ENCODE measurements at regions not wholly inside any gene's neighbourhood (a gene's known extent, or its start where the extent isn't known, plus 50 kb on each side); places are given as distances from the start of the nearest gene placed in this dataset.

DNA sequence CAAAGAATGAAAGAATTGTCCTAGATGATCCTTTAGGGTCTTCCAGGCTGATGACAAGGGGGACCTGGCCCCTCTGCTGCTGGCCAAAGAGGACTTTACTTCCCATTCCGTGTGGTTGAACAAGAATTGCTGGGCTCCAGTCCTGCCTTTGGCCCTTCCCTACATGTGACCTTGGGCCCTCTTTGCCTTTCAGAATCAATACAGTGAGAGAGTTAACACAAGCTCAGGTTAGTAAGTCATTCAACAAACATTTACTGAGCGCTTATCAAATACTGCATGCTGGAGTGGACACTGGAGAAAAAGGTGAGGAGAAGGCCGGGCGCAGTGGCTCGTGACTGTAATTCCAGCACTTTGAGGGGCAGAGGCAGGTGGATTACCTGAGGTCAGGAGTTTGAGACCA is 113.1 kb downstream of the C9orf50 start:
- Histone ChIP-seq H3K36me3 (ENCODE audit: control insufficient read depth, insufficient read depth, low read length) (peaks cover 5% of the 10 kb centered on the region), H3K4me3 (ENCODE audit: insufficient read depth, low read depth, low read length, poor library complexity, severe bottlenecking) (no peak overlapping the region), H3K4me1 (ENCODE audit: control insufficient read depth, insufficient read depth, low read length, poor library complexity, severe bottlenecking) (no peaks in the 10 kb centered on the region), H3K27me3 (replicated peaks; ENCODE audit: control insufficient read depth, insufficient read depth, low read length, poor library complexity, severe bottlenecking) (no peaks in the 10 kb centered on the region), H3K27ac (ENCODE audit: insufficient read depth, low read length, poor library complexity, severe bottlenecking) (no peak overlapping the region), H3K9me3 (ENCODE audit: control insufficient read depth, low read length) (no peaks in the 10 kb centered on the region)
- DNase-seq = no peak

DNA sequence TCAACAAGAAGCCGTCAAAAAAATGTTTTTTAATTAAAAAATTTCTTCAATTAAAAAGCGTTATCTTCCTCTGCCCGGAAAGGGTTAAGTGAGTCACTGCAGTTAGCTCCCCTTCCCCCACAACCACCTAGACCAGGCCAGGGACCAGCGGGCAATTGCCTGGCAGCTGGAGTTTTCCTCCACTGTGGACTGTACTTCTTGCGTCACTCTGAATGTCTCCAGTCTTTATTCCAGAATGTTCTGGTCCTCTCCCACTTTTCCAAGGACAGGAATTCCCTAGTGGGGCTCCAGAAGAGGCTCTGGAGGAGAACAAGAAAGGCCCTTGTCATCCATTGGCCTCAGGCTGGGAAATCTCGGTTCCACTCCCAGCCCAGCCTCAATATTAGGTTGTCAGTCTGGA is 114.0 kb downstream of the C9orf50 start:
- no peak overlapping the region for H3K4me3 ChIP-seq (ENCODE audit: insufficient read depth, low read depth, low read length, poor library complexity, severe bottlenecking)
- no peak overlapping the region for H3K27ac ChIP-seq (ENCODE audit: insufficient read depth, low read length, poor library complexity, severe bottlenecking)
- no peaks in the 10 kb centered on the region for H3K4me1 ChIP-seq (ENCODE audit: control insufficient read depth, insufficient read depth, low read length, poor library complexity, severe bottlenecking)
- no peak for DNase-seq
- H3K9me3 ChIP-seq (ENCODE audit: control insufficient read depth, low read length) = no peaks in the 10 kb centered on the region
- no peaks in the 10 kb centered on the region for H3K27me3 ChIP-seq (replicated peaks; ENCODE audit: control insufficient read depth, insufficient read depth, low read length, poor library complexity, severe bottlenecking)
- peaks cover 5% of the 10 kb centered on the region for H3K36me3 ChIP-seq (ENCODE audit: control insufficient read depth, insufficient read depth, low read length)

DNA sequence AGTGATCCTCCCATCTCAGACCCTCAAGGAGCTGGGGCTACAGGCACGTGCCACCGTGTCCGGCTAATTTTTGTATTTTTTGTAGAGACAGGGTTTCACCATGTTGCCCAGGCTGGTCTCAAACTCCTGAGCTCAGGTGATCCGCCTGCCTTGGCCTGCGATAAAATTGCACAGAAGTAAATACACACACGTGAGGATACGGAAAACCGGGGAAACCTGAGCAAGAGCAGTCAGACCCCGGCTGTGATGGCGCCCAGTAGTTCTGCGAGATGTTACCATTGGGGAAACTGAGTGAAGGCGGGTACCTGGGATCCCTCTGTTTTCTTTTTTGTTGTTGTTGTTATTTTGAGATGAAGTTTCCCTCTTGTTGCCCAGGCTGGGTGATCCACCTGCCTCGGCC is 114.9 kb downstream of the C9orf50 start:
- Histone ChIP-seq H3K4me1 (ENCODE audit: control insufficient read depth, insufficient read depth, low read length, poor library complexity, severe bottlenecking) (no peaks in the 10 kb centered on the region), H3K4me3 (ENCODE audit: insufficient read depth, low read depth, low read length, poor library complexity, severe bottlenecking) (no peak overlapping the region), H3K27ac (ENCODE audit: insufficient read depth, low read length, poor library complexity, severe bottlenecking) (no peak overlapping the region), H3K36me3 (ENCODE audit: control insufficient read depth, insufficient read depth, low read length) (peaks cover 5% of the 10 kb centered on the region), H3K9me3 (ENCODE audit: control insufficient read depth, low read length) (no peaks in the 10 kb centered on the region), H3K27me3 (replicated peaks; ENCODE audit: control insufficient read depth, insufficient read depth, low read length, poor library complexity, severe bottlenecking) (no peaks in the 10 kb centered on the region)
- no peak for DNase-seq

DNA sequence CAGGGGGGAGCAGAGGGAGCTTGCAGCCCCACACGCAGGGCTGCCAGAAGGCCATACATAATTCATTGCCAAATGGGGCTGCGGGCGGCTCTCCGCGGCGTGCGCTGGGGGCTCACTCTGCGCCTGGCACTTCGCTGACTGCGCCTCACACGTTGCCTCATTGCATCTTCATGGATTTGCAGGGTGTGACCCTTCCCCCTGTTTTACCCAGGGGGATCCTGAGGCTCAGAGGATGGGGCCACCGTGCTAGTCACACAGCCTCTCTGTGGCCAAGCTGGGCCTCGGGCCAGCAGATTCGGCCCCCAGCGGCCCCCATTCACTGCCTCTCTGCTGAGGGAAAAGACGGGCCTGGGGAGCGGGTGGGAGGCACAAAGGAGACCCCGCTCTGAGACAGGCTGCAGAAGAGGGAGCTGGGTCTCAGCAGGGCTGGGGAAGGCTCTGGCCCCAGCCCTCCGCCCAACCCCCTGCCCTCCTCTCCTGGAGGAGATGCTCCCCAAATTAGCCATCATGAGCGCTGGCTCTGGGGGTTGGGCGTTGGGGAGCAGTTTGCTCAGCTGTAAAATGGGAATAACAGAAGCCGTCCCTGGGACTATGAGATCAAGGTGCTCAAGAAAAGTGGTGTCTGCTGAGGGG is 115.5 kb downstream of the C9orf50 start:
- Histone ChIP-seq H3K4me1 (ENCODE audit: control insufficient read depth, insufficient read depth, low read length, poor library complexity, severe bottlenecking) (no peaks in the 10 kb centered on the region), H3K36me3 (ENCODE audit: control insufficient read depth, insufficient read depth, low read length) (peaks cover 5% of the 10 kb centered on the region), H3K27ac (ENCODE audit: insufficient read depth, low read length, poor library complexity, severe bottlenecking) (no peak overlapping the region), H3K27me3 (replicated peaks; ENCODE audit: control insufficient read depth, insufficient read depth, low read length, poor library complexity, severe bottlenecking) (no peaks in the 10 kb centered on the region), H3K4me3 (ENCODE audit: insufficient read depth, low read depth, low read length, poor library complexity, severe bottlenecking) (no peak overlapping the region), H3K9me3 (ENCODE audit: control insufficient read depth, low read length) (no peaks in the 10 kb centered on the region)
- no peak for DNase-seq

DNA sequence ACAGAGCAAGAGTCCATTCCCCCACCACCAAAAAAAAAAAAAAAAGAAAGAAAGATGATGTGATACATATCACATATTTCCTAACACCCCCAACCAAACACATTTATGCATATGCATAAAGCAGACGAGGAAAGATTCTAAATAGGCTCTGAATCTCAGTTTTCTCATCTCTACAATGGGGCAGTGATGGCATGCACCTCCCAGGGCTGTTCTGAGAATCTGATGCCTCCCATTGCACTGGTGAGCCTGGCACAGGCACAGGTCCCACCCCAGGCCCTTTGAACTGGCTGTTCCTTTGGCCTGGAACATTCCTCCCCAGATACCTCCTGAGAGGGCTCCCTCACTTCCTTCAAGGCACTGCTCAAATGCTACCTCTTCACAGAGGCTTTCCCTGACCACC is 116.5 kb downstream of the C9orf50 start:
- no peak overlapping the region for H3K27ac ChIP-seq (ENCODE audit: insufficient read depth, low read length, poor library complexity, severe bottlenecking)
- no peaks in the 10 kb centered on the region for H3K9me3 ChIP-seq (ENCODE audit: control insufficient read depth, low read length)
- H3K4me3 ChIP-seq (ENCODE audit: insufficient read depth, low read depth, low read length, poor library complexity, severe bottlenecking) = no peak overlapping the region
- peaks cover 5% of the 10 kb centered on the region for H3K36me3 ChIP-seq (ENCODE audit: control insufficient read depth, insufficient read depth, low read length)
- DNase-seq = no peak
- H3K27me3 ChIP-seq (replicated peaks; ENCODE audit: control insufficient read depth, insufficient read depth, low read length, poor library complexity, severe bottlenecking) = no peaks in the 10 kb centered on the region
- no peaks in the 10 kb centered on the region for H3K4me1 ChIP-seq (ENCODE audit: control insufficient read depth, insufficient read depth, low read length, poor library complexity, severe bottlenecking)

DNA sequence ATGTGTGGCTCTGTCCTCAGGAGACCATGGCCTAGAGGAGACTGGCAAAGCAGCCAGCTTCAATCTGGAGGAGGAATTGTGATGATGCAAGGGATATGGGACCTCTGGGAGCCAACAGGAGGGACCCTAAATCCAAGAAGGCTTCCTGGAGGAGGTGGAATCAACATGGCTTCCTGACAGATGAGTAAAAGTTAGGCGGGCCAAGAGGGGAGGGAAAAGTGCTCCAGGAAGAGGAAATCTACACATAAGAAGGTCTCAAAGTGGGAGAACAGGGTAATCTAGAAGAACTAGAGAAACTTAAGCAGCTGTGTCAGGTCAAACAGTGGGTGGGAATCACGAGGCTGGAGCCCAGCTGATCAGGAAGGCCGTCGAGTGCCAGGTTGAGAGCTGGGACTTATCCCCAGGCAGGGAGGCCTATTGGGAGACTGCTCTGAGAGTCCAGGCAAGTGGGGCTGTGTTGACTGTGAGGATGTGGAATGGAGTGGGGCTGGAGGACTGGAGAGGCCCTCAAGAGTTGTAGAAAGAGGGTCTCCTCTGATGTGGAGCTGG is 119.1 kb downstream of the C9orf50 start:
- Histone ChIP-seq H3K36me3 (ENCODE audit: control insufficient read depth, insufficient read depth, low read length) (peaks cover 5% of the 10 kb centered on the region), H3K4me1 (ENCODE audit: control insufficient read depth, insufficient read depth, low read length, poor library complexity, severe bottlenecking) (peaks cover under 1% of the 10 kb centered on the region), H3K4me3 (ENCODE audit: insufficient read depth, low read depth, low read length, poor library complexity, severe bottlenecking) (no peak overlapping the region), H3K9me3 (ENCODE audit: control insufficient read depth, low read length) (no peaks in the 10 kb centered on the region), H3K27ac (ENCODE audit: insufficient read depth, low read length, poor library complexity, severe bottlenecking) (no peak overlapping the region), H3K27me3 (replicated peaks; ENCODE audit: control insufficient read depth, insufficient read depth, low read length, poor library complexity, severe bottlenecking) (no peaks in the 10 kb centered on the region)
- no peak for DNase-seq

DNA sequence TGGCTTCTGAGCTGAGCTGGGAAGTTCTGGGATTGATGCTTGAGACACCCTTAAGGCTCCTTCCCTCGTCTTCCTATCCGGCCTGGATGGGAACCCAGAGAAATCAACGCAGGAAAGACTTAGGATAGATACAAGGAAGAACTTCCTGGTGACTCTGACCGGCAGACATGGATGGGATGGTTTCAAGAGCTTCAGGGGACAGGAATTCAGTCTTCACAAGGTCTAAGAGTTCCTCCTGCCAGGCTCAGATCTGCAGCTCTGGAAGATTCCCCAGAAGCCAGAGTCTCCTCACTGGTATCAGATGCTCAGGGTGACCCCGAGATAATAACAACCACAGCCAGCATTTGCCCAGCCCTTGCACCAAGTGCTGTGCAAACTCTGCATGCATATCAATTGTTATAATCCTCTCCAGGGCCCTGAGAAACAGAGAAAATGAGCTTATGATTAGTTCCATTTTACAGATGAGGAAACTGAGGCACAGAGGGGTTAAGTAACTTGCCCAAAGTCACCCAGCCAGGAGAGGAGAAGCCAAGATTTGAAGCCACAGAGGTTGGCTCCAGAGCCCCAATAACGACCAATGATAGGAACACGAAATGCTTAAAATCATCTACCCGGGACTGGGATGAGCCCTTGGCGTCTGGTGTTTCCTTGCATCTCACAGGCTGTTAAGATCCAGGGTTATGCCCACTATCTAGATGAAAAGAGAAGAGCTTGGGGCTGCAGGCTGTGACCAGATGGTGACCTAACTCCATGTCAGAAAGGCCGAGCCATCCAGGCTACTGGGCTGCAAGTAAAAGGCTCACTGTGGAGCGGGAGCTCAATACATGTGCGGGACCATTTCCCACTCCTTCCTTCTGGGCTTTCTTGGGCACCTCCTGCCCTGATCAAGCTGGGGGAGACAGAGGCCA is 119.8 kb downstream of the C9orf50 start:
- Histone ChIP-seq H3K4me1 (ENCODE audit: control insufficient read depth, insufficient read depth, low read length, poor library complexity, severe bottlenecking) (peaks cover 8% of the 10 kb centered on the region), H3K27ac (ENCODE audit: insufficient read depth, low read length, poor library complexity, severe bottlenecking) (no peak overlapping the region)

DNA sequence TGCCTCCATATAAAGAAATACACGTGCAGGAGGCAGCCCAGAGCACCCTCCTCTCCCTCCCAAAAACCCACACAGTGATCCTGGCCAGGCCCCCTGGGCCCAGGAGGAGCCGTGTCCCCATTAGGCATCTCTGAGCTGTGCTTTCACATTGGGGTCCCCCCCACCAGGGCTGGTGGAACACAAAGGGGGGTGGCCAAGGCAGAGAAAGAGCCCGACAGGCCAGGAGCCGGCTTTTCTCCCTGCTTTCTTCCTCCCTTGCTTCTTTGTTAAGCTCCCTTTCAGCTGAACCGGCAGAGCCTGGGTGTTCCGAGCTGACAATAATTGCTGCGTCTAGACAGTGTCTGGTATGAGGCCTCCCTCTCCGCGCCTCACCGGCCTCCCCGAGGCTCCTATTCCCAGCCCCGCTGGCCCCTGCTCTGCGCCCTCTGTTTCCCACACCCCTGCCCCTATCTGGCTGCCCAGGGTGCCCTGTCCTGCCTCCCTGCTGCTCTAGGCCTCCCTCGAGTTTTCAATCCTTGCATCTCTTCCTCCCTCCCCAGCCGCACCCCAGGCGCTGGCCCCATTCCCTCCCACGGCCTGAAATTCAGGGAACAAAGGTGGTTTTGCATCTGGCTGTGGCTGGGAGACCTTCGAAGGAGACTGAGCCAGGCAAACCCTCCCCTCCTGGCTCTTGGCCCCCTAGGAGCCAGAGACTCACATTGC is 120.6 kb downstream of the C9orf50 start:
- H3K4me1 ChIP-seq (ENCODE audit: control insufficient read depth, insufficient read depth, low read length, poor library complexity, severe bottlenecking) = peaks cover 16% of the 10 kb centered on the region
- DNase-seq = no peak

More for the DNA sequence above, 119.8 kb downstream of the C9orf50 start:
- Histone ChIP-seq H3K36me3 (ENCODE audit: control insufficient read depth, insufficient read depth, low read length) (peaks cover 5% of the 10 kb centered on the region), H3K9me3 (ENCODE audit: control insufficient read depth, low read length) (no peaks in the 10 kb centered on the region), H3K27me3 (replicated peaks; ENCODE audit: control insufficient read depth, insufficient read depth, low read length, poor library complexity, severe bottlenecking) (no peaks in the 10 kb centered on the region), H3K4me3 (ENCODE audit: insufficient read depth, low read depth, low read length, poor library complexity, severe bottlenecking) (no peak overlapping the region)
- DNase-seq = no peak

DNA sequence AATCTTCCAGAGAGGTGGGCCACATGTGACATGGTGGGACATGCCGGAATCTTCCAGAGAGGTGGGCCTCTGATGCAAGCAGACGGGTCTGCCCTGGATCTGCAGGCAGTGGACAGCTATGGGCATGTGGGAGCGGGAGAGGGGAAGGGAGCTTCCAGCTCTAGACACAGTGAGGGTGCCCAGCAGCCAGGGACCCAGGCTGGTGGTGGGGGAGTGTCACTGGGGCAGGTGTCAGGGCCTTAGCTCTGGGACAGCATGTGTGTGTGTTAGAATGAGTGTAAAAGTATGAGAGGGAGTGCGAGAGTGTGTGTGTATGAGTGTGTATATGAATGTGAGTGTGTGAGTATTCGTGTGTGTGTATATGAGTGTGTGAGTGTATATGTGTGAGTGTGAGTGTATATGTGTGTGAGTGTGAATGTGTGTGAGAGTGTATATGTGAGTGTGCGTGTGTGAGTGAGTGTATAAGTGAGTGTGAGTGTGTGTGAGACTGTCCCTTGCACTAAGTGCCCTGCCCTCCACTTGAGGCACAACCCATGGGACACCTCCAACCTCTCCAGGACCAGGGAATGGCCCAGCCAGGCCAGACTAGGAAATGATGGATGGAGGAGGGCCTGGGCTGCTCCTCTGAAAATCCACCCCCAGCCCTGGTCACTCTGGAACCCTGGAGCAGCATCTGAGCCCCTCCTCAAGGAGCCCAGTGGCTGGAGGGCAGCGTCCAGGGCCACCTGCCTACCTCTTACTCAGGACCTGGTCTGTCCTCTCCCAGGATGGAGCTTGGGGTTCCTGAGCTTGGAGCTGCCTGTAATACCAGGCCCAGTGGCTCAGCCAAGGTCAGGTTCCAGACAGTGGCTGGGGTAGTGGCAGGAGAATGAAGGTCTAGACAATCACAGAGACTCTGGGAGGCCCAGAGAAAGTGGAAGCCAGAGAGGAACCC is 122.2 kb downstream of the C9orf50 start:
- H3K4me3 ChIP-seq (ENCODE audit: insufficient read depth, low read depth, low read length, poor library complexity, severe bottlenecking) = no peak overlapping the region

More for the DNA sequence above, 120.6 kb downstream of the C9orf50 start:
- peaks cover 5% of the 10 kb centered on the region for H3K36me3 ChIP-seq (ENCODE audit: control insufficient read depth, insufficient read depth, low read length)
- no peaks in the 10 kb centered on the region for H3K27me3 ChIP-seq (replicated peaks; ENCODE audit: control insufficient read depth, insufficient read depth, low read length, poor library complexity, severe bottlenecking)
- no peak overlapping the region for H3K4me3 ChIP-seq (ENCODE audit: insufficient read depth, low read depth, low read length, poor library complexity, severe bottlenecking)
- H3K9me3 ChIP-seq (ENCODE audit: control insufficient read depth, low read length) = no peaks in the 10 kb centered on the region
- no peak overlapping the region for H3K27ac ChIP-seq (ENCODE audit: insufficient read depth, low read length, poor library complexity, severe bottlenecking)

More for the DNA sequence above, 122.2 kb downstream of the C9orf50 start:
- H3K9me3 ChIP-seq (ENCODE audit: control insufficient read depth, low read length) = no peaks in the 10 kb centered on the region
- H3K27me3 ChIP-seq (replicated peaks; ENCODE audit: control insufficient read depth, insufficient read depth, low read length, poor library complexity, severe bottlenecking) = no peaks in the 10 kb centered on the region
- no peak overlapping the region for H3K27ac ChIP-seq (ENCODE audit: insufficient read depth, low read length, poor library complexity, severe bottlenecking)
- H3K4me1 ChIP-seq (ENCODE audit: control insufficient read depth, insufficient read depth, low read length, poor library complexity, severe bottlenecking) = peaks cover 20% of the 10 kb centered on the region
- no peak for DNase-seq
- peaks cover 5% of the 10 kb centered on the region for H3K36me3 ChIP-seq (ENCODE audit: control insufficient read depth, insufficient read depth, low read length)
